Myocyte (in vitro differentiated cells): ENCODE measurements at regions not wholly inside any gene's neighbourhood (a gene's known extent, or its start where the extent isn't known, plus 50 kb on each side); places are given as distances from the start of the nearest gene placed in this dataset.
A peak's percentile ranks its signal among the peaks of the same experiment; 100 is the strongest.

Experiments used
- DNase-seq: peaks from one replicate; pipeline ENCODE4 v3.0.0-alpha.2; 2012; ENCODE audit warnings: low read depth

DNA sequence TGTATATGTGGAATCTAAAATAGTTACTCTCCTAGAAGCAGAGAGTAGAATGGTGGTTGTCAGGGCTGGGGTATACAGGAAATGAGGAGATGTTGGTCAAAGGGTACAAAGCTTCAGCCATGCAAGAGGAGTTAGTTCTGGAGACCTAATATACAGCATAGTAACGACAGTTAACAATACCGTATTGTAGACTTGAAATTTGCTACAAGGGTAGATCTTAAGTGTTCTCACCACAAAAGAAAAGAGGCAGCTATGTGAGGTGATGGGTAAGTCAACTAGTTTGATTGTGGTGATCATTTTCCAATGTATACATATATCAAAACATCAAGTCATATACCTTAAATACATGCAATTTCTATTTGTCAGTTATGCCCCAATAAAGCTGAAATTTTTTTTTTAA is 98.2 kb upstream of the CYP1B1 start:
- DNase-seq: no peak

DNA sequence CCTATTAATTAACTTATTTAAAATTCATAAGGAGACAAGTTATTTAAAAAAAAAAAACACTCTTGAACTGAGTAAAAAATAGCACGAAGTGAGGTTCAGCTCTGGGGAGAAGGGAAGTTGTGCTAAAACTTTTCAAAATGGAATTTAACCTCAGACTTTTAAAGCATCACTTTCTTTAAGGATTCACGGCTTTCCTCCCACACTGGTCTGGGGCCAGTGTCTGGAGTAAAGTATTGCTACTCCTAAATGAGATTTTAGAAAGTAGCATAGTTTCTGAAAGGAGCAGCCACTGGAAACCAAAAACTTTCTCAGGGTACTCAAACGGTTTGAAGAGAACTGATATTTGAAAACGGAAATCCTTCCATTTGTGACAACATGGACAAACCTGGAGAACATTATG is 97.7 kb upstream of the CYP1B1 start:
- no peak for DNase-seq

DNA sequence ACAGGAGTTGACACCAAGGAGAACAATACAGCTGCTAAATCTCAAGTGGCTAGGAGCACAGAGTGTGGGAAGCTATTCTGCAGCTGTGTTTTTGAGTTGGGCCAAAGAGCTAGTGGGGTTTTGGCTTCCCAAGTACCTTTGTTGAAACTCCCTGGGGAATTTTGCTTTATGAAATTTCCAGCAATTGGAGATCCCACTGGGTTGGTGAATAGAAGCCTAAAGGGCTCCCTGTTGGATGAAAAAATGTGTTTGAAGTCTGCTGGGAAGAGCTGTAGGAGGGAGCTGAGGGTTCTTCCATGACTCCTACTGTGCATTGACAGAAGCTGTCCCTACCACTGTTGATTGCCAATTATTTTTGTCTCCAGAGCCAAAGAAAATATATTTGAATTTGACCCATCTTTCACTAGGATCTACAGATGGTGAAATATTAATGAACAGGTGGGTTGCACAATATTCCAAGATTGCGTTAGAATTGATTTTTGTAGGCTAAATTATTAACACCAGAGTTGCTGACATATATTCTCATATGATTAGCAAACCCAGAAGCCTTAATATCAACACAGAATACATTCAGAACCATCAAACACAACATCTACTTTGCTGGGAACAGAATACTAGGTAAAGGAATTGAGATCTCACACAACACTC is 95.4 kb upstream of the CYP1B1 start:
- DNase-seq: no peak

DNA sequence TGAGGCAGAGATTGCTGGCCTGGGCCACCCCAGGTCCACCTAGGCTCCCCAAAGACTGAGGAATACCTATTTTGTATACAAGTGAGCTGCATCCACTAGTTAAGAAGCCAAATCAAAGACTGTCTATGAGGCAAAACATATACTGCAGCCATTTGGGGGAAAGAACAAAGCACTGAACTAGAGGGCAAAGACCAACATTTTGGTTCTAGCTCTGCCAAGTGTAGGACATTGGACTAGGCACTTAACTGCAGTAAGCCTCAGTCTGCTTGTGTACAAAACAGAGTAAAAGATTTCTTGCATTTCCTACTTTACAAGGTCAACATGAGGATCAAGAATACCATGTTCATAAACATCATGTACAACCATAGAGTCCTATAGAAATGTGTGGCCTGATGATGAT is 94.8 kb upstream of the CYP1B1 start:
- no peak for DNase-seq

DNA sequence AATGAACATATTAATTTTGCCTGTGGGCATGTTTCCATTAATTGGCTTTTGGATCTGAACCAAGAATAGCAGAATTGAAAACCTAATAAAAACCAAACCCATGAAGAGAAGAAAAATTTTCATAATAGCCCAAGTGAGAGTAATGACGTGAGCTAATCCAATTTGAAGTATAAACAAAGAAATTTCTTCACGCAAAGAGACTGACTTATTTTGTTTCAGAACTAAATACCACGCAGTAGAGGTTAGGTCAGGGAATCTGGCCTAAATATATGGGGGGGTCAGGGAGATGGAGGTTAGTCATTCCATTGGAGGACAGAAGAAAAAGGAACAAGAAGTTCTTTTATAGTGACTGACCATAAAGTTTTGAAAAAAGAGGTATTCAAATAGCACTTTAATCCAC is 94.1 kb upstream of the CYP1B1 start:
- DNase-seq: no peak

DNA sequence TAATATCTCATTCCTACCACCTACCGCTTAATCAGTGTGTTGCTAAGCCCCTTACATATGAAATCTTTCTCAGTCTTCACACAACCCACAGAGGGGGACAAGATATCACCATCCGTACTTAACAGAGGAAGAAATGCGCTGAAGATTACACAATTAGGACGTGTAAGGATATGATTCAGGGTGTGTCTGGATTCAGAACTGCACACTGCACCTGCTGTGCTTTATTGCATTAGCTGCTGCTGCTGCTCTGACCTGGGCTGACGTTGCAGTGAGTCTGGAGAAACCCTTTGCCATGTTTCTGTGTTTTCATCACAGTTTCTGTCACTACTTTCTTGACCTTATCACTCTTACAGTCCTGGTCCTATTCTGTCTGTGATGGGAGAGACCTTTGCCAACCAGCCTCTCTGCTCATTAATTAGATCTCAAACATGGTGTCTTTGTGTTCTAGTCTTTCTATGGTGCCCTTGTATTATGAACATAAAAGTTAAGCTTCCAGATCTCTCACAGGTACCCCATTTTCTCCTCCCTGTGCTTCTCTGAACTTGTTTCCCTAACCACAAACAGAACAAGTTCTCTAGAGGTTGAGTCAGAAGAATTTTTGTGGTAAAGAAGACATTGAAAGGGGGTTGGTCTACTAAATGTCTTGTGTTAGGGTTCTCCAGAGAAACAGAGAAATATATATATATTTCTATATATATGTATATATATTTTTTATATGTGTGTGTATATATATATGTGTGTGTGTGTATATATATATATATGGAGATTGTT is 92.9 kb upstream of the CYP1B1 start:
- peak; percentile 53 for DNase-seq

DNA sequence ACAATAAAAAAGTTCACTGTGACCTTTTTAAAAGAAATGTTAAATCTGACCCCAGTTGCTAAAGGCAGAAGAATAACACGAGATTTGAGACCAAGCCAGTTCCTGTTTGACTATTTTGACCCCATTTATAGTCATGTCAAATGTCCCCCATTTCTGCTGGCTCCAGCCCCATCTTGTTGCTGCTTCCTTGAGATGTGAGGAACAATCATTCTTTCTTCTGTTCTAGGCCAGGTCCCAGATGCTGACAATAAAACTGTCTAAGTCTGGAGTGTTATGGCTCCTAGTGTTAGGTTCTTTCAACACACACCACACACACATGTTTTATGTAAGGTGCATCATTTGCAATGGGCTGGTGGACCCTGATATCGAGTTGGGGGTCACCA is 92.0 kb upstream of the CYP1B1 start:
- no peak for DNase-seq

DNA sequence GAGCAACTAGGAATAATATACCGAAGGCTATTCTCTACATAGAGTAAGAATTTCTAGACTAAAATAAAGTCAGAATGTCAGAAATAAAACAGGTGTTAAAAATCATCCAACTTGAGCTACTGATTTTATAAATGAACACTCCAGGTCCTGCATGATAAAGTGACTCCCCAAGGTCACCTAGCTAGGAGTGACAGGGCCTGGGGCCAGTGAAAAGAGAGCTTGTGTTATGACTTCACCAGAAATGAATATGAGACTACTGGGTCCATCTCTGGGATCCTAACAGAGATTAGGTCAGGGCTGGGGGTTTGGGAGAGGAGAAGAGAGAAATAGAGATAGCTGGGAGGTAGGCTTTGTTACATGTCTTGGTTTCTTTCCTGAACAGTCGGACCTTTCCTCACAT is 89.7 kb upstream of the CYP1B1 start:
- DNase-seq: no peak

DNA sequence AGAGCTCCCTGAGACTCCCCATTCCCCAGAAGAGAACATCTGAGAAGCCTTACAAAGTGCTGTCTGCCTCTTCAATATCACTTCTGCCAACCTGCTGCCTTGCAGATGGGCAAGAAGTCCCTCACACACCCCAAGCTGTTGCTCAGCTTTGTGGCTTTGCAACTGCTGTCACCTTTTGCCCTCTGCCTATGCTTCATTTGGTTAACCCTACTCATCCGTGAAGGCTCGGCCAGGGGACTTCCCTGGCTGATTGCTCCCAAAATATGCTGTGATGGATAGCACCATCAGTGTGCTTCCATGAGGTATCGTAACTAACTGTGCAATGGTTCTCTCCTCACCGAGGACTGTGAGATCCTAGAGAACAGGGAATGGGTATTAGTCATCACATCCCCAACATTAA is 88.9 kb upstream of the CYP1B1 start:
- DNase-seq: peak; percentile 44

DNA sequence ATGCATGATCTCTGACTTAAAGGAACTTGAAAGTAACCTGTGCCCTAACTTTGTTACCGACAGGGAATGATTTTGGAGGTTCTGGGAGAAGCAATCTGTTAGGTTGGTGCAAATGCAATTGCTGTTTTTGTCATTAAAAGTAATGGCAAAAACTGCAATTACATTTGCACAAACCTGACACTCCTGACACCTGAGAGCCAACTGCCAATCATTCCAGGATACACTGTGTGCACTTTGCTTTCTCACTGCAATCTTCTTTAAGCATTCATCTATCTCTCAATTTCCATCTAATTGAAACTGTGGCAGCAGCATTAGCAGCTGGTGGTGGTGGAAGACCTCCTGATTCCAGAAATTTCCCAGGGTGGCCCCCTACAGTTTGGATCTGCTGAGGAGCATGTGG is 87.6 kb upstream of the CYP1B1 start:
- no peak for DNase-seq

DNA sequence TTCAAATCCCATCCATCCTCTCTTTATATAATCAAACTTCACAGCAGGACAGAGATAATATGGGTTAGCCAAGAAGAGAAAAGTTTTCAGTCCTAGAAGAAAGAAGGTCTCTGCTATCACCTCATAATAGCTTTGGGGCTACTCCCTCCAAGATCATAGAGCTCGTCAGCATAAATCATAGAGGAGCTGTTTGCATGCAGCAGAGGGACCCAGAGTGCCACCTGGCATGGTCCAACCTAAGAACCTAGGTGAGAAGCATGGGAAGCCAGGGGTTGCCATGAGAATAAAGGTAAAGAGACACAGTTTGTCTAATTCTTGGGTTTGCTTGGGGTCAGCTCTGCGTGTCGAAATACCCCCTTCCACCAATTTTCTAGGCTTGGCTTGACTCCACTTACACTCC is 87.1 kb upstream of the CYP1B1 start:
- no peak for DNase-seq

DNA sequence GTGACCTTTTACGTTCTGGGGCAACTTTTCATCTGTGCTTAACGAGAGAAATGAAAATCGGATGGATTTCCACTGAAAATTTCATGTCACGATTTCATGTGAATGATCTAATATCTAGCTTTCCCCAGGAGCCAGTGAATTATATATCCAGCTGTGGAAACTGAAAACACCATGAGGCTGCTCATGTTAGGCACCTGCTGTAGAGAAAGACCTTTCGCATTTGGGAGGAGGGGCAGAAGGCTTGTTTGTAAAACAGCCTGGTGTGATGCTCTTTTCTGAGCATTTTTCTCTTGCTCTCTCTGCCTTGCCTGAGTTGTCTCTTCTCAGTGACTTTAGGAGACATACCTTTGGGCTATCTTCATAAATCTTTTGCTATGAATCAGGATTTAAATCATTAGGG is 84.6 kb upstream of the CYP1B1 start:
- no peak for DNase-seq

DNA sequence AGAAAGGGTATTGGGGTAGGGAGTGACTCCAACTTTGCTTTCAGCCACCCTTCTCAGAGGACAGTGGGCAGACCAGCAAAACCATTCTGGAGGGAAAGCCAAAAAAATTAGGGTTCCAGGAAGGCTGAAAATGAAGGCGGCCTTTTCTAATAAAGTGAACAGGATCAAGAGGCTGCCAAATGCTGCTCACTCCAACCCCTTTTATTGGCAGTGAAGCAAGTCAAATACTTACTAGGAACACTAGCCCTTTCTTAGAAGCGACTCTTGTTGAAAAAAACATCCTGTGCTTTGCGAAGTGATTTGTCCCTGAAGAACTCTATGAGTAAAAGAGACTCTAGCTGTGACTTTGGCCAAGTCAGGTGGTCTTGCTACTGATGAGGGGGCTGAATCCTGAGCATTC is 83.6 kb upstream of the CYP1B1 start:
- DNase-seq: no peak

DNA sequence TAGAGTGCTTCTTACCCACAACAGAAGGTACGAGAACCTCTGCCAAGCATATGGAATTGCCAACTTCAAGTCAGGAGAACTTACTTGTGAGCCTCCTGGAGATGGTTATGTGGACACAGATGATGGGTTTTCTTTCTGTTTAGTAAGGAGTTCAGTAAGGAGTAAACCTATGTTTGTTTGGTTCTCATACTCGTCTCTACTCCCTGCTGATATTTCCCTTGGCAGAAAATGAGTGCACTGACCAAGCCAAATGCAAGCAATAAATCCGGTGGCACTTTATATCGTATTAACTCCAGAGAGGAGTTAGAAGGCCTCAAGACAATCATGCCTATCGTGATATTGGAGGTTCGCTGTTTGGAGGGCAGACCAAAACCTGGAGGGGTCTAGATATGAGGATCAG is 83.2 kb upstream of the CYP1B1 start:
- no peak for DNase-seq

DNA sequence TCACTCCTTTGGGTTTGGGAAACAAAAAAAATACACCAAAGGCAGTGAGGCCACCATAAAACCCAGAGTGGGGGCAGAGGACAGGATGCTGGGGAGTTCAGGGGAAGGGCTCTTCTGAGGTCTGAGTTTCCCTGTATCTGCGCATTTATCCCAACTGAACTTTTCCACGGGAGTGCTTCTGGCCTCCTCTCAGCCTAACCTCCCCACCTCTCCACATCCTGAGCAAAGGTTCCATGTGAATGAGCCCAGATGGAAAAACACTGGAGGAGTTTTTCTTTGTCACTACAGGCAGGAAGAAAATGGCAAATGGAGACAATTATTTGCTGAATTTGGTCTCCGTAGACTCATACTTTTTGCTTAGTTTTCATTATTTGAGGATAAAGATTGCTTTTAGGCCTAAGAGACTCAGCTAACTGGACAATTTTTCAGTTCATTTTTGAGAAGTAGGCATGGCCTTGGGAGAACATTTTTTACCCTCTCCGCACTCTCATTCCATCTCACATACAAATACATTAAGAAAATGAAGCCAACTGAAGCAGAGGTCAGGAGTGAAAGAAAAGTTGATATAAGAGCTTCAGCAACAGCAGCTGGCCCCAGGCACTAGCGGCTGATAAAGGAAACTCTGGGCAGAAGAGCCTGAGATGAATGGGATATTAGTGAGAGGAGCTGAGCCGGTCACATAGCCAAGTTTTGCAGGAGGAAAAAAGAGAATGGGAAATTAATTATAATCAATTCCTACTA is 82.6 kb upstream of the CYP1B1 start:
- no peak for DNase-seq

DNA sequence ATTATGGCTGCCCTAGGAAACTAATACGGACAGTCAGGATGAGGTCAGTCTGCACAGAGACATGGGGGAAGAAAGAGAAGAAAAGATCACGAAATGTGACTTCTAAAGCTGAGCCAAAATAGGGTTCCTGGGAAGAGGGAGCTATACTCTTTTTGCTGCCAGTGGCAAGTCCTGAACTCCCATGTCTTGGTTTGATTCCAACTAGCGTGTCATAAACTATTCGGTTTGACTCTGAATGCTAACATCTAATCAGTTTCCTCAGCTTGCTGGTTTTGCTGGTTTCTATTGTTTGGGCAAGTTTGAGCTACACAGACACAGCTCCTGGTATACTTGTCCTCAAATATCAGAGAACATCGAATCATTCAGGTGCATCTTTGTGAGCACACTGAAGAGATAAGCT is 80.5 kb upstream of the CYP1B1 start:
- no peak for DNase-seq

DNA sequence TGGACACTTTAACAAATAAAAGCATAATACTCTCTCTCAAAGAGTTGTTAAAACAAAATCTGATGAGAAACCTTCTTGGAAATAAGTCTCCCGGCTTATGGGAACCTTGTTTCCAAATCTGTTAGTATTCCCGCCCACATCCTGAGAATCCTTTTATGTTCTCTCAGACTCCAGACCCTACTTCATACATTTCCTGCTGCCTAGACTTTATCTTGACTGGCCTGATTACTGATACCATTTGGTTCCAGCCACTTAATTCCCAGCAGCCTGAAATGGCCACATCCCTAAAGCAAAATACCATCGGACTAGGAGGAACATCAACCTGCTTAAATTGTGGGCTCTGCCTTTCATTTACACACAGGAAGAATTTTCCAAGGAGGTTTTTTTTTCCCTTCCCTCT is 79.1 kb upstream of the CYP1B1 start:
- no peak for DNase-seq

DNA sequence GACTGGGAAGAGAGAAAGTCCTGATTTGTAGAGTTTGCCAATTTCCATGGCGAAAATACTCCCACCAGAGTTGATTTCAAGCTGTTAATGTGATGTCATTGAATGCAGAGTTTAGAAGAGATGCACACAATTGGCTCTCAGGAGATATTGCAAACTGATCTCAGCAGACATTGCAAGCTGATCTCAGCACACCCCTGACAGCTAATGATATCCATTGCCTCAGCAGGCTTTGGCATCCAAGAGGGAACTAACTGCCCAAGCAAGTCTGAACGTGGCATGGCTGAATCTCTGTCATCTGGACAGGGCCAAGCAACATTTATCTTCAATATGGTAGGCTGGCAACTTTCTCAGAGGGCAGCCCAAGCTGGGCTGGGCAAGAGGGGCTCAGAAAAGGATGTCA is 78.4 kb upstream of the CYP1B1 start:
- DNase-seq: no peak

DNA sequence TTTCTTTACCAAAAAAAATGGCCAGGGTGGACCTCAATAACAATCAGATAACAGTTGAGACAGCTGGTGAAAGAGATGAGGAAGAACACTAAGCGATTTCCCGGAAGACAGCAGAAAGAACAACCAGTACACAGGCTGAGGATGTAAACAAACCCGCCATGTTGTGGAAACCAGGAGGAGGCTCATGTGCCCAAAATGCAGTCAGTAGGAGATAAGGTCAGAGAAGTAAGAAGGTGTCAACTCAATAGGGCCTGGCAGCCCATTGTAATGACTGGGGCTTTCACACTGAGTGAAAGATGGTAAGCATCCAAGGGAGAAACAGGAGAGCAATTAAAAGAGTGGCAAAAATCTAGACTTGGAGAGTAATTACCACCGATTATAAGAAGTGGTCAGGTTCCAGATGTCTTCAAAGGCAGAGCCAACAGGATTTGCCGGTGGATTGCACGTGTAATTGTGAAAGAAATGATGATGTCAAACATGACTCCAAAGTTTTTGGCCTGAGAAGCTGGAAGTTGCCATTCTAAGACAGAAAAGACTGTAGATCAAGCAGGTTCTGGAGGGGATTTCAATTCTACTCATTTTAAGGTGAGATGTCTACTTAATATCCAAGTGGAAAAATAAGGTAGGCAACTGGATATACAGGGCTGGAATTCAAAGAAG is 77.7 kb upstream of the CYP1B1 start:
- DNase-seq: no peak

DNA sequence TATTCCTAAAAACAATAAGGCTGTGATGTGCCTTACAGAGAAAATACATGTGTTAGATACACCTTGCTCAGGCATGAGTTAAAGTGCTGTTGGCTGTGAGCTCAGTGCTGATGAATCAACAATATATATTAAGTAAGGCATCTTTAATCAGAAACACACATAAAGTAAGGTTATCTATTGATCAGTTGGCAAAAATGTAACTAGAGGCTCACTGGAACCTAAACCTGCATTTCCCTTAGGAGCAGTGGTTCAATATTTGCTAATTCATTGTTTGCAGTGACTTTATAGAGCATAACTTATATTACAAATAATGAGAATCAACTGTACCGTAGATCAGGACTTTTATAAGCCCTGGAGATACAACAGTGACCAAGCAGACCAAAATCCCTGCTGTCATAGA is 77.0 kb upstream of the CYP1B1 start:
- DNase-seq: no peak

DNA sequence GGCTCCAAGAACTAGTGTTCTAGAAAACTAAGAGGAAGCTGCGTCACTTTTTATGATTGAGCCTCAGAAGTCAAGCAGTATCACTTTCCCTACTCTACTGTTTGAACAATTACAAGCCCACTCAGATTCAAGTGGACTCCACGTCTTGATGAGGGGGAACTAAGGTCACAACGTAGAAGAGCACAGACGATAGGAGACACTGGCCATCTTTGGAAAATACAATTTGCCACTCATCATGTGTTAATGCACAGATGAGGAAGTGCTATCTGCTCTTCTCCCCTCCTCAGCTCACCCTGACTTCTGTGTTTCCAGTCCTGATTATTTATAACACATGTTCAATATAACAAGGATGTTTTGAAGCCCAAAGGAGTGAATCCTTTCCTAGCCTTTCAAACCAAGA is 76.1 kb upstream of the CYP1B1 start:
- DNase-seq: no peak

DNA sequence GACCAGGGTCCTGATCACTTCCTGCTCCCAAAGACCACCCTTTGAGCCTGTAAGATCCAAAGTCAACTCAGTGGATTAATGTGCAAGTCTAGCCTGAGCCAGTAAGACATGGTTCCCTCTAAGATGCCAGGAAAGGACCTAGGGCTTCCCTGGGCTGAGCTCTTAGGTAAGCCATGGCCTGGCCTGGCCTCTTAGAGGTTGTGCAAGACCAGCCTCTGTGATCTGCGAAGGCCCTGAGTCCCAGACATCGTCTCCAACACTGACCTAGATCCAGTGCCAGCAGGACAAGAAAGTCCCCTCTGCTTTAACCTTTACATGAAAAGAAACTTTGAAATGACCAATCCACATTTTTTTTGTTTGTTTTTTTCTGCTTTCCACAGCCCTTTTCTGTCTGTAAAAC is 73.6 kb upstream of the CYP1B1 start:
- no peak for DNase-seq
